Mesodermal cell (in vitro differentiated cells): ENCODE measurements at regions not wholly inside any gene's neighbourhood (a gene's known extent, or its start where the extent isn't known, plus 50 kb on each side); places are given as distances from the start of the nearest gene placed in this dataset.

Experiments
- H3K27ac ChIP-seq: 2 replicates; pipeline ENCODE4 v1.7.0; 2013; ENCODE audit warnings: mild to moderate bottlenecking, low read depth, low read length, moderate library complexity; ENCODE audit not compliant: severe bottlenecking
- H3K36me3 ChIP-seq: 2 replicates; pipeline ENCODE4 v1.7.1; 2013; ENCODE audit warnings: mild to moderate bottlenecking, low read length, moderate library complexity; ENCODE audit not compliant: control insufficient read depth, insufficient read depth
- H3K4me1 ChIP-seq: one replicate; pipeline ENCODE4 v1.7.1; 2013; ENCODE audit warnings: mild to moderate bottlenecking, low read length; ENCODE audit not compliant: insufficient read depth, control insufficient read depth, poor library complexity, severe bottlenecking
- H3K4me3 ChIP-seq: 2 replicates; pipeline ENCODE4 v1.7.0; 2013; ENCODE audit warnings: low read length, control low read depth, mild to moderate bottlenecking; ENCODE audit not compliant: insufficient read depth, poor library complexity, severe bottlenecking; ENCODE audit errors: extremely low read depth
- H3K9me3 ChIP-seq: 2 replicates; pipeline ENCODE4 v1.7.1; 2013; ENCODE audit warnings: mild to moderate bottlenecking, low read length, moderate library complexity; ENCODE audit not compliant: control insufficient read depth
- WGBS, 2 experiments: methylation state at CpG; one replicate each; pipeline ENCODE4 v1.1.5; 2013; ENCODE audit warnings: missing lambda C conversion rate in 2 of 2; ENCODE audit not compliant: insufficient coverage in 2 of 2; 5-methylcytosine and 5-hydroxymethylcytosine counted together

DNA sequence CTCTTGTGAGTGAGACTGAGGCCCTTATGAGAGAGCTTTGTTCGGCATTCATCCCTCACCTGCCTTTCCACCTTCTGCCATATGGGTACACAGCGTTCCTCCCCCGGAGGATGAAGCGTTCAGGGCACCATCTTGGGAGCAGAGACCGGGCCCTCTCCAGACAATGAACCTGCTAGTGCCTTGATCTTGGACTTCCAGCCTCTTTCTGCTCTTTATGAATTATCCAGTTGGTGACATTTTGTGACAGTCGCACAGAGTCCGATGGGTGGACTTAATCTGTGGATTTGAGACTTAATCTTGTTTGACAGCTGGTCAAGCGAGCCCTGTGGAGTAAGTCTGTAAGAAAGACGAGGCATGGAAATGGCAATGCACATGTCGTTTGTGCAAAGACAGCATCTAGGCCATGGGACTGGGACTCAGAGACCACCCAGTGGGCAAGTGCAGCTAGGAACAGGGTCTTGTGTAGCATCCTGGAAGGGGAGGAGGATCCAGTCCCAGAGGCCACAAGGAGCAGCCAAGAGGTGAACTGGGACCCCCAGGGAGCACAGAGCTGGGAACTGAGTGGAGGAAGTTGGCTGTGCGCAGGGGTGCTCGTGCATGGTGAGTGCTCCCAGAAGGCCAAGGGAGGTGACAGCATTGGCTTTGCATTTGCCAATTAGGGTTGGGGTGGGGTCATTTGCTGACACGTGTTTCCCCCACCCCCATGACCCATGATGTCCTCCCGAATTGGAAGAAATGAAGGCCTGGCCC is 69.5 kb upstream of the HDAC4 start:
- Histone ChIP-seq H3K36me3 (no peaks in the 10 kb centered on the region), H3K4me3 (no peak overlapping the region)

DNA sequence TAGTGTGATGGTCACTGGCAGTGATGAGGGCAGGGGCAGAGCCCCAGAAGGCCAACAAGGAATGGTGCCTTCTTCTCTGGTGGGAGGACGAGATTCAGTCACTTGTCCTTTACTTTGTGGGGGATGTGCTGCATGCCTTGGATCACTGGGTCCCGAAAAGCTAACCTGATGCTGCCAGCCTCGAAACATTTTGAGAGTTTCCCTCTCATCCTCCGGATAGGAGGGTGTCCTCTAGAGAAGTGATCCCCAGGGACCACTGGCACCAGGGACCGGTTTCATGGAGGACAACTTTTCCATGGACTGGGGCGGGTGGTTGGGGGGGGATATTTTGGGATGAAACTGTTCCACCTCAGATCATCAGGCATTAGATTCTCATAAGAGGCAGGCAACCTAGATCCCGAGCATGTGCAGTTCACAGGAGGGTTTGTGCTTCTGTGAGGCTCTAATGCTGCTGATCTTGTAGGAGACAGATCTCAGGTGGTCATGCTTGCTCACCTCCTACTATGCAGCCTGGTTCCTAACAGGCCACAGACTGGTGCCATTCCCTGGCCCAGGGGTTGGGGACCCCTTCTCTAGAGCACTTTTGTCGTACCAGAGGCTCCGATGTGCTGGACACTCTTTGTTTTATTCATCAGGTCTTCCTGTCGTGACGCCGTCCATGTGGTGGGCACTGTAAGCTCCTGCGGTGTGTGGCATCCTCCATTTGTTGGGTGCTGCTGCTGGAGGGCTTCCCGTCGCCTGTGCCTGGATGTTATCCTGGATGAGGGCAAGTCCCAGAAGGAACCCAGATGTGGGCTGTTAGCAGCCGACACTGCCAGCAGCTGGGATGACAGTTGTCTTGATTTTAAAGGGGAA is 68.5 kb upstream of the HDAC4 start:
- H3K36me3 ChIP-seq: no peaks in the 10 kb centered on the region
- no peak overlapping the region for H3K27ac ChIP-seq
- H3K4me3 ChIP-seq: no peak overlapping the region
- WGBS, 2 experiments: 90 to 91% methylated on average over 10 to 15 of the region's 16 CpGs
- no peaks in the 10 kb centered on the region for H3K4me1 ChIP-seq
- no peaks in the 10 kb centered on the region for H3K9me3 ChIP-seq

More for the DNA sequence above, 69.5 kb upstream of the HDAC4 start:
- no peaks in the 10 kb centered on the region for H3K9me3 ChIP-seq
- no peaks in the 10 kb centered on the region for H3K4me1 ChIP-seq
- no peak overlapping the region for H3K27ac ChIP-seq
- 73 to 93% methylated on average over 7 to 13 of the region's 14 CpGs for WGBS, 2 experiments

DNA sequence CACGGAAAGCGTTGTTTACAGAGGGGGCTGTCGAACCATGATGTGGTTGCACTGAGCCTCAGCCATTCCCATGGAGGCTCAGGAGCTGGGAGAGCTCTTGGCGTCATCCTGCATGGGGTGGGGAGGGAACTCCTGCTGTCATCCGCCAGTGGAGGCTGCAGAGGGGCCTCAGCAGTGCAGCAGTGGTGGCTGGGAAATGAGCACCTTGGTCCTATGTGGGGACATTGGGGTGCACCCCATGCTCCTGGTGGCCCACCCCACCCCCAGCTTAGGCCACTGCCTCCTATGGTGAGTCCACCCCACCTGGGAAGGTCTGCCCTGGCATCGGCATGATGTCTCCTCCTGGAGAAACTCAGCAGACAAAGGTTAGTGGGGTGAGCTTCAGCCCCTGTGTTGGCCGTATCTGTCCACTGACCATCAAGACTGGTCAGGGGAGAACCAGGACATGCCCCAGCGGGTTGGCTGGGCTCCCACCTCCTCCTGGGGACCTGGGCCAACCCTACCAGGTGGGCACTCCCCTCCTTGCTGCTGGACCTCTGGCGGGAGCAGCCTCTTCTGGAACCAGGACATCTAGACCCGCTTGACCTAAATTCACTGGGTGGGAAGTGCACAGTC is 67.8 kb upstream of the HDAC4 start:
- H3K9me3 ChIP-seq: no peaks in the 10 kb centered on the region
- 89 to 91% methylated on average over 8 to 9 of the region's 10 CpGs for WGBS, 2 experiments
- H3K36me3 ChIP-seq: no peaks in the 10 kb centered on the region
- H3K27ac ChIP-seq: no peak overlapping the region
- H3K4me3 ChIP-seq: no peak overlapping the region
- H3K4me1 ChIP-seq: no peaks in the 10 kb centered on the region

DNA sequence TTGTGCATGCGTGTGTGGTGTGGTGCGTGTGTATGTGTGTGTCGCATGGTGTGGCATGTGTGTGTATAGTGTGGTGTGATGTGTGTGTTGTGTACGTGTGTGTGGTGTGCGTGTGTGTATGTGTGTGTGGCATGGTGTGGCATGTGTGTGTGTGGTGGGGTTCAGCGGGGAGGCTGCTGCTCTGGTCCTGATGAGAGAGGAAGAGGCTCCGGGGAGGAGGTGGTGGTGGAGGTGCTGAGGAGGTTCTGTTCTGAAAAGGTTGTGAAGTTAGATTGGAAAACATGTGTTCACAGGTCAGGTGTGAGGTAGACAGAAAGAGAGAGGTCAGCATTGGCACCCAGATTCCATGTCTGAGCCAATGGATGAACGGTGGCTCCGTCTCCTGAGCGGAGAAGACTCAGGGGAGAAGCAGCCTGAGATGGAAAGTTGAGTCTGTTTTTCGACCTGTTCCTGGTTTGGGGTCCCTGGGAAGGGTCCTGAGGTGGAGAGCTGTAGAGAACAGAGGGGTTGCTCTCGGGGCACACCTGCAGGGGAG is 67.2 kb upstream of the HDAC4 start:
- H3K27ac ChIP-seq: no peak overlapping the region
- no peaks in the 10 kb centered on the region for H3K4me1 ChIP-seq
- H3K4me3 ChIP-seq: no peak overlapping the region
- no peaks in the 10 kb centered on the region for H3K36me3 ChIP-seq
- H3K9me3 ChIP-seq: no peaks in the 10 kb centered on the region
- 90 to 91% methylated on average over 9 to 12 of the region's 12 CpGs for WGBS, 2 experiments

DNA sequence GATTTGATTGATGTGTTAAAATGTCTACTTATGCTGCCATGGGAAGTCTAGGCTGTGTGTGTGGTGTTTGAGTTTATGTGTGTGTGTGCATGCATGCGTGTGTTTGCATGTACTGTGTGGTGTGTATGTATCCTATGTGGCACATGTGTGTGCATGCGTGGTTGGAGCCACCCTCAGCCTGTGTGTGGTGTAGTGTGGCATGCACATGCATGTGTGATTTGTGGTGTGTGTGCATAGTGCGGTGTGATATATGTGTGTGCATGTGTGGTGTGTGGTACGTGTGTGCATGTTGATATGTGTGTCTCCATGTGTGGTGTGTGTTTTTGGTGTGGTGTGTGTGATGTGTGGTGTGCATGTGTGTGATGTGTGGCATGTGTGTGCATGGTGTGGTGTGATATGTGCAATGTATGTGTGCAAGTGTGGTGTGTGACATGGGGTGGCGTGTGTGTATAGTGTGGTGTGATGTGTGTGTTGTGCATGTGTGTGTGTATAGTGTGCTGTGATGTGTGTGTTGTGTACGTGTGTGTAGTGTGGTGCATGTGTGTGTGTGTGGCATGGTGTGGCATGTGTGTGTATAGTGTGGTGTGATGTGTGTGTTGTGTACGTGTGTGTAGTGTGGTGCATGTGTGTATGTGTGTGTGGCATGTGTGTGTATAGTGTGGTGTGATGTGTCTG is 66.6 kb upstream of the HDAC4 start:
- Histone ChIP-seq H3K4me3 (no peak overlapping the region), H3K27ac (no peak overlapping the region)
- WGBS, 2 experiments: 87 to 92% methylated on average over 5 to 7 of the region's 7 CpGs

DNA sequence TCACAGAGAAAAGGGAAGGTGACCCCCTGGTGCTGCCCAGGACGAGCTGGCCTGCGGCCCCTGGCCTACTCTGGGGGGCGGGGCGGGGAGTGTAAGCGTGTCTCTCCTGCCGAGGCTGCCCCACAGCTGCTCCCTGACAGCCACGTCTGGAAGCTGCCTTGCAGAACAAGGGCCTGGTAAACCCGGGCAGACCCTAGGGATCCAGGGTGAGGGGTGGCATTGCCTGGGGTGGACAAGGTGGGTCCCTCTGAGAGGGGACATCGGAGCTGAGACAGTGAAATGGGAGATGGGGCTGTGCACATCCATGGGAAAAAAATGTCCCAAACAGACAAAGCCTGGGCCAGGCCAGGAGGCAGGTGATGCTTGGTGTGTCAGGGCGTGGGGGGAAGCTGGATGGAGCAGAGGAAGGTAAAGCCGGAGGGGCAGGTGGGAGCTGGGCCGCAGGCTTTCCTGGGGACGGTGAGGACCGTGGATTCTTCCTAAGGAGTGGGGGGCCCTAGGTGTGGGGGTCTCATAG is 66.0 kb upstream of the HDAC4 start:
- H3K27ac ChIP-seq: no peak overlapping the region
- H3K9me3 ChIP-seq: no peaks in the 10 kb centered on the region
- 87 to 90% methylated on average over 12 to 14 of the region's 14 CpGs for WGBS, 2 experiments

More for the DNA sequence above, 66.6 kb upstream of the HDAC4 start:
- Histone ChIP-seq H3K36me3 (no peaks in the 10 kb centered on the region), H3K4me1 (no peaks in the 10 kb centered on the region), H3K9me3 (no peaks in the 10 kb centered on the region)

DNA sequence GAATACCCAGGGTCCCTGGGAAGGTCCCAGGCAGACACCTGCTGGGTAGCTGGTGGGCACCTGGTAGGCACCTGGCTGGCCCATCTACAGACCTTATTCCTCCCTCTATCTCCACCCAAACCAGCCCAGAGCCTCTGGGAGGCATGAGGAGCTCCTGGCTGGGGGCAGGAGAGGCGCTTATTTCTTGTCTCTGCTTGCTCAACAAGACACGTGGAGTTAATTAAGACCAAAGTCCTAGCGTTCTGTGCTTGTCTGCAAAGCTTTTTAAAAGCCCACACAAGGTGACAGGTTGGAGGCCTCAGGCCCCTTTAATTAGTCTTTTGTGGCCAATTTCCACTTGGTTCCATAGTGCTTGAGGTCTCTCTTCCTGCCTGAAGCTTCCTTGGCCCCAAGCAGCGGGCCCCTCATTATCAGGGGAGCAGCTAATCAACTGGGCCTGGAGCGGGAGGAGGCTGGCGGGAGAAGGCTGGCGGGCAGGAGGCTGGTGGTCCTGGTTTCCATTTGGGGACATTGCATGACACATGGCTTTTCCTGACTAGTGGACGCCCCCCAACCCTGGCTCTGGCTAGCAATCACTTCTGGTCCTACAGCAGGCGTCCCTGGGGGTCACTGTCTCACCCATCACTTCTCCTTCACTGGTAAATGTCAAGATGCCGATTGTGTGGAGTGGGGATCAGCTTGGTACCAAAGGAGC is 65.4 kb upstream of the HDAC4 start:
- H3K9me3 ChIP-seq: no peaks in the 10 kb centered on the region
- no peak overlapping the region for H3K4me3 ChIP-seq
- H3K36me3 ChIP-seq: no peaks in the 10 kb centered on the region
- no peak overlapping the region for H3K27ac ChIP-seq
- WGBS, 2 experiments: 90 to 96% methylated on average over 7 to 10 of the region's 10 CpGs
- H3K4me1 ChIP-seq: no peaks in the 10 kb centered on the region

More for the DNA sequence above, 66.0 kb upstream of the HDAC4 start:
- no peaks in the 10 kb centered on the region for H3K4me1 ChIP-seq
- no peak overlapping the region for H3K4me3 ChIP-seq
- no peaks in the 10 kb centered on the region for H3K36me3 ChIP-seq

DNA sequence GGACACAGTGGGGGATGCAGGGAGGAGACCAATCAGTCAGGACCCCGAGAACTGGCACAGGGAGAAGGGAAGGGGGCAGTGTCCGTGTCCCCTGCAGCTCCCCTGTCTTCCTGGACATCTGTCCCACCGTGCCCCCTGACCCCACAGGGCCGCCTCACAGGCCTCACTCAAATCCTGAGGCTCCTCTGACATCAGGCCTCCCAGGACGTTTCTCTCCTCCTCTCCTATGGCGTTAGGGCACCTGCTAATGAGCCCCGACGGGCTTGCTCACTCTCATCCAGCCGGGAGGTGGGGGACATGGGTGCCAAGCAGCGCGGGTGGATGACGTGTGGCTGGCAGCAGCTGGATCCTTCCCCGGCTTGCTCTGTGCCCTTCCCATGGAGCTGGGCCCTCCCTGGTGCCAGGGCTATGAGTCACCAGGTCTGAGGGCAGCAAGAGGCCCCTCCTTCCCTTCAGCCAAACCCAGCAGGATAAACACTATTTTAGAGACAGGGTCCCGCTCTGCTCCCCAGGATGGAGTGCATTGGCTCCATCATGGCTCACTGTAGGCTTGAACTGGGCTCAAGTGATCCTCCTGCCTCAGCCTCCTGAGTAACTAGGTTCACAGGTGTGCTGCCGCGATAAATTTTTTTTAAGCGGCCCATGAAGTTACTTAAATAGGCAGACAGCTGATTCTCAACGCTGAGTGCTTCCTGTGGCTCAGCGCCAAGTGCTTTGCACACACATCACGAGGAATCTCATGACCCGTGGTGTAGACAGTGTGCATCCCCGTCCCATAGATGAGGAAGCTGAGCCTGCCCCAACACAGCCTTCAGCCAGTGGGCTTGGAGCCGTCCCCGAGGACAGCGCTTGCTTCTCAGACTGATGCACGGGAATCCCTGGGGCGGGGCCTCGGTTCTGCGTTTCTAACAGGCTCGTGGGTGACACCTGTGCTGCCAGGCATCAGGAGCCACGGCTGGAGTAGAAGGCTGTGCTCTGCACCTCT is 64.5 kb upstream of the HDAC4 start:
- Histone ChIP-seq H3K9me3 (no peaks in the 10 kb centered on the region), H3K36me3 (no peaks in the 10 kb centered on the region), H3K4me1 (no peaks in the 10 kb centered on the region), H3K27ac (no peak overlapping the region), H3K4me3 (no peak overlapping the region)
- 81 to 83% methylated on average over 24 to 29 of the region's 31 CpGs for WGBS, 2 experiments
